Central memory CD8-positive, alpha-beta T cell (primary cell): ENCODE measurements at regions not wholly inside any gene's neighbourhood (a gene's known extent, or its start where the extent isn't known, plus 50 kb on each side); places are given as distances from the start of the nearest gene placed in this dataset.

Experiments used
- ATAC-seq: fragments of 150-1000 bp; cut with Tn5 transposase; replicated peaks from 2 replicates; pipeline ENCODE4 v1.10.0; 2022; ENCODE audit warnings: mild to moderate bottlenecking, moderate FRiP score, moderate number of reproducible peaks; ENCODE audit not compliant: poor library complexity, severe bottlenecking; ENCODE audit errors: extremely low read depth
- DNase-seq, 2 donors: peaks; one replicate each; pipeline ENCODE4 v3.0.0; 2021; ENCODE audit warnings: low spot score in 2 of 2
- H3K27ac Mint-ChIP-seq: one replicate; pipeline ENCODE4 v1.8.0; 2022; ENCODE audit warnings: low read depth, mild to moderate bottlenecking, moderate library complexity, mixed read lengths
- H3K27me3 Mint-ChIP-seq: one replicate; pipeline ENCODE4 v1.8.0; 2022; ENCODE audit warnings: mixed read lengths
- H3K36me3 Mint-ChIP-seq: one replicate; pipeline ENCODE4 v1.8.0; 2022; ENCODE audit warnings: mild to moderate bottlenecking, moderate library complexity, mixed read lengths; ENCODE audit not compliant: insufficient read depth
- H3K4me1 Mint-ChIP-seq: one replicate; pipeline ENCODE4 v1.8.0; 2022; ENCODE audit warnings: mixed read lengths
- H3K4me3 Mint-ChIP-seq: one replicate; pipeline ENCODE4 v1.8.0; 2022; ENCODE audit warnings: mild to moderate bottlenecking, moderate library complexity, mixed read lengths
- H3K9me3 Mint-ChIP-seq: one replicate; pipeline ENCODE4 v1.8.0; 2022; ENCODE audit warnings: mixed read lengths

GRCh38 chr6:1096967-1097765 lies 214.7 kb upstream of the FOXQ1 start:
- H3K27ac Mint-ChIP-seq, result no peak overlapping the region
- H3K4me3 Mint-ChIP-seq, result no peak overlapping the region

GRCh38 chr6:1094306-1094705 lies 217.6 kb upstream of the FOXQ1 start:
- DNase-seq, result no peak
- Mint-ChIP-seq H3K9me3 (peaks cover 5% of the 10 kb centered on the region), H3K27ac (no peak overlapping the region), H3K4me1 (no peaks in the 10 kb centered on the region), H3K27me3 (peaks cover 56% of the 10 kb centered on the region), H3K36me3 (peaks cover 4% of the 10 kb centered on the region), H3K4me3 (no peak overlapping the region)
- no peak for ATAC-seq

More at GRCh38 chr6:1096967-1097765, 214.7 kb upstream of the FOXQ1 start:
- ATAC-seq, result no peak
- Mint-ChIP-seq H3K4me1 (no peaks in the 10 kb centered on the region), H3K9me3 (peaks cover 5% of the 10 kb centered on the region), H3K36me3 (peaks cover 4% of the 10 kb centered on the region), H3K27me3 (peaks cover 74% of the 10 kb centered on the region)
- DNase-seq, result no peak

GRCh38 chr6:1091900-1092299 lies 220.0 kb upstream of the FOXQ1 start:
- Mint-ChIP-seq H3K27me3 (peaks cover 56% of the 10 kb centered on the region), H3K36me3 (peaks cover 4% of the 10 kb centered on the region), H3K9me3 (peaks cover 5% of the 10 kb centered on the region), H3K4me1 (no peaks in the 10 kb centered on the region), H3K27ac (no peak overlapping the region), H3K4me3 (no peak overlapping the region)
- DNase-seq, result no peak
- no peak for ATAC-seq

- Mint-ChIP-seq H3K4me3 (no peak overlapping the region), H3K27ac (no peak overlapping the region), H3K27me3 (peaks cover 46% of the 10 kb centered on the region), H3K36me3 (peaks cover 1% of the 10 kb centered on the region), H3K4me1 (no peaks in the 10 kb centered on the region), H3K9me3 (no peaks in the 10 kb centered on the region)
- ATAC-seq (no peak), DNase-seq (no peak)
These were observed 222.0 kb upstream of the FOXQ1 start for GRCh38 chr6:1089859-1090258.

GRCh38 chr6:1088492-1089001 lies 223.4 kb upstream of the FOXQ1 start:
- no peak for DNase-seq
- Mint-ChIP-seq H3K27ac (no peak overlapping the region), H3K9me3 (no peaks in the 10 kb centered on the region), H3K36me3 (peaks cover 1% of the 10 kb centered on the region), H3K27me3 (peaks cover 34% of the 10 kb centered on the region), H3K4me1 (no peaks in the 10 kb centered on the region), H3K4me3 (no peak overlapping the region)
- ATAC-seq, result no peak

GRCh38 chr6:1087154-1087843 lies 224.6 kb upstream of the FOXQ1 start:
- Mint-ChIP-seq H3K36me3 (no peaks in the 10 kb centered on the region), H3K27ac (no peak overlapping the region), H3K27me3 (peaks cover 22% of the 10 kb centered on the region), H3K4me3 (no peak overlapping the region), H3K9me3 (no peaks in the 10 kb centered on the region), H3K4me1 (no peaks in the 10 kb centered on the region)
- DNase-seq (no peak), ATAC-seq (no peak)

- Mint-ChIP-seq H3K36me3 (no peaks in the 10 kb centered on the region), H3K27me3 (peaks cover 15% of the 10 kb centered on the region), H3K4me1 (no peaks in the 10 kb centered on the region), H3K9me3 (no peaks in the 10 kb centered on the region), H3K27ac (no peak overlapping the region), H3K4me3 (no peak overlapping the region)
- ATAC-seq (no peak), DNase-seq (no peak)
These were observed 225.3 kb upstream of the FOXQ1 start for GRCh38 chr6:1086446-1087153.

- no peak for DNase-seq
- Mint-ChIP-seq H3K27me3 (peaks cover 13% of the 10 kb centered on the region), H3K36me3 (no peaks in the 10 kb centered on the region), H3K4me1 (no peaks in the 10 kb centered on the region), H3K4me3 (no peak overlapping the region), H3K9me3 (no peaks in the 10 kb centered on the region), H3K27ac (no peak overlapping the region)
- ATAC-seq, result no peak
These were observed 229.5 kb upstream of the FOXQ1 start for GRCh38 chr6:1082285-1082935.

GRCh38 chr6:1081551-1082284 lies 230.2 kb upstream of the FOXQ1 start:
- no peak overlapping the region for H3K4me3 Mint-ChIP-seq
- no peaks in the 10 kb centered on the region for H3K36me3 Mint-ChIP-seq
- H3K9me3 Mint-ChIP-seq, result no peaks in the 10 kb centered on the region
- H3K27ac Mint-ChIP-seq, result no peak overlapping the region
- H3K4me1 Mint-ChIP-seq, result no peaks in the 10 kb centered on the region
- ATAC-seq (no peak), DNase-seq (no peak)
- H3K27me3 Mint-ChIP-seq, result peaks cover 11% of the 10 kb centered on the region

GRCh38 chr6:1080453-1081337 lies 231.2 kb upstream of the FOXQ1 start:
- Mint-ChIP-seq H3K27me3 (peaks cover 21% of the 10 kb centered on the region), H3K36me3 (no peaks in the 10 kb centered on the region), H3K27ac (no peak overlapping the region), H3K4me3 (no peak overlapping the region), H3K4me1 (no peaks in the 10 kb centered on the region), H3K9me3 (no peaks in the 10 kb centered on the region)
- no peak for ATAC-seq
- DNase-seq, result no peak

- H3K27ac Mint-ChIP-seq, result no peak overlapping the region
- DNase-seq, result no peak
- no peaks in the 10 kb centered on the region for H3K9me3 Mint-ChIP-seq
- ATAC-seq, result no peak
- no peaks in the 10 kb centered on the region for H3K4me1 Mint-ChIP-seq
- peaks cover 27% of the 10 kb centered on the region for H3K27me3 Mint-ChIP-seq
- no peaks in the 10 kb centered on the region for H3K36me3 Mint-ChIP-seq
- H3K4me3 Mint-ChIP-seq, result no peak overlapping the region
These were observed 232.4 kb upstream of the FOXQ1 start for GRCh38 chr6:1079525-1079924.
